PC-3 (cell line): ENCODE measurements at regions not wholly inside any gene's neighbourhood (a gene's known extent, or its start where the extent isn't known, plus 50 kb on each side); places are given as distances from the start of the nearest gene placed in this dataset.

Experiments used
- ATAC-seq: fragments of 200-7000 bp; cut with Tn5 transposase; 2 replicates; pipeline ENCODE4 v1.9.1; 2020; ENCODE audit warnings: mild to moderate bottlenecking, moderate library complexity
- BruUV-seq: library from RNA; stranded (reverse); fragments of 400-500 nt; replicated peaks from 2 replicates; lab custom pipeline; 2021; lab: Mats Ljungman, UMichigan
- CTCF ChIA-PET: fragments of 300-600 bp; sonication (Branson Sonifier 250); formaldehyde crosslinking; loops from one replicate; lab custom pipeline; 2022; ENCODE audit warnings: antibody characterized with exemption; lab: Charles Lee
- POLR2A ChIA-PET: fragments of 300-600 bp; sonication (Branson Sonifier 250); formaldehyde crosslinking; loops from one replicate; lab custom pipeline; 2022; ENCODE audit warnings: antibody characterized with exemption; ENCODE audit not compliant: unreplicated experiment; lab: Charles Lee
- DNase-seq: peaks from one replicate; pipeline ENCODE4 v3.0.0-alpha.2; 2015
- H2AFZ ChIP-seq: fragments of 300-600 bp; sonication (generic); 2 replicates; pipeline ENCODE4 v1.6.0; 2016; ENCODE audit warnings: antibody characterized with exemption, low read length
- H3F3A ChIP-seq: fragments of 300-600 bp; sonication (generic); one replicate; pipeline ENCODE4 v1.6.0; 2017; ENCODE audit warnings: antibody characterized with exemption, low read length, control low read depth, mild to moderate bottlenecking; ENCODE audit not compliant: unreplicated experiment
- H3K27ac ChIP-seq: fragments of 300-600 bp; sonication (generic); 2 replicates; pipeline ENCODE4 v1.5.1; 2016; ENCODE audit warnings: mild to moderate bottlenecking, low read length
- H3K27me3 ChIP-seq: fragments of 300-600 bp; sonication (generic); 2 replicates; pipeline ENCODE4 v1.6.1; 2016; ENCODE audit warnings: low read length, mixed read lengths
- H3K36me3 ChIP-seq: fragments of 300-600 bp; sonication (generic); 2 replicates; pipeline ENCODE4 v1.6.1; 2016; ENCODE audit warnings: low read depth, mixed run types, low read length, mixed read lengths
- H3K4me1 ChIP-seq: fragments of 300-600 bp; sonication (generic); 2 replicates; pipeline ENCODE4 v1.5.1; 2016; ENCODE audit warnings: low read length; ENCODE audit not compliant: insufficient read depth
- H3K4me2 ChIP-seq: fragments of 300-600 bp; sonication (generic); 2 replicates; pipeline ENCODE4 v1.6.0; 2016; ENCODE audit warnings: low read length
- H3K4me3 ChIP-seq: fragments of 300-600 bp; sonication (generic); 2 replicates; pipeline ENCODE4 v1.5.1; 2016; ENCODE audit warnings: mild to moderate bottlenecking, low read length, mixed read lengths
- H3K79me2 ChIP-seq: fragments of 300-600 bp; sonication (generic); 2 replicates; pipeline ENCODE4 v1.6.1; 2017; ENCODE audit warnings: low read length, mixed read lengths
- H3K9ac ChIP-seq: fragments of 300-600 bp; sonication (generic); 2 replicates; pipeline ENCODE4 v1.6.0; 2016; ENCODE audit warnings: mild to moderate bottlenecking, low read length
- H3K9me2 ChIP-seq: fragments of 300-600 bp; sonication (generic); replicated peaks from 2 replicates; pipeline ENCODE4 v1.6.1; 2016; ENCODE audit warnings: mixed run types, low read length, mixed read lengths
- H3K9me3 ChIP-seq: fragments of 300-600 bp; sonication (generic); 2 replicates; pipeline ENCODE4 v1.6.1; 2016; ENCODE audit warnings: low read length, mixed read lengths
- H4K20me1 ChIP-seq: fragments of 300-600 bp; sonication (generic); 2 replicates; pipeline ENCODE4 v1.6.1; 2016; ENCODE audit warnings: low read length, mixed read lengths
- EZH2 ChIP-seq: fragments of 300-600 bp; sonication (generic); IDR thresholded peaks from one replicate; pipeline ENCODE4 v1.6.1; 2017; ENCODE audit warnings: antibody characterized with exemption, mild to moderate bottlenecking, low read length; ENCODE audit not compliant: unreplicated experiment
- EZH2phosphoT487 ChIP-seq: fragments of 300-600 bp; sonication (generic); IDR thresholded peaks from 2 replicates; pipeline ENCODE4 v1.6.1; 2018; ENCODE audit warnings: mild to moderate bottlenecking, antibody characterized with exemption, low read length, borderline replicate concordance
- intact Hi-C: fragments of 100-400 bp; cut with micrococcal nuclease; formaldehyde crosslinking; loops from 2 replicates; pipeline ENCODE4 v1.9.0; 2023
- TF ChIP-seq, protein P1 (sequence below): fragments of 300-600 bp; sonication (generic); conservative IDR thresholded peaks from 2 replicates; pipeline ENCODE4 v1.5.1; 2017; ENCODE audit warnings: antibody characterized with exemption, low read depth, mild to moderate bottlenecking, low read length

GRCh38 chr2:59720296-59720866 lies 833.1 kb downstream of the BCL11A start:
- H3K9ac ChIP-seq: no peak overlapping the region
- ATAC-seq: no peak
- POLR2A ChIA-PET: no interaction called here
- no TSS peak for BruUV-seq
- no peaks in the 10 kb centered on the region for H4K20me1 ChIP-seq
- TF ChIP-seq EZH2phosphoT487 (no peak), EZH2 (no peak)
- TF ChIP-seq, protein P1, sequence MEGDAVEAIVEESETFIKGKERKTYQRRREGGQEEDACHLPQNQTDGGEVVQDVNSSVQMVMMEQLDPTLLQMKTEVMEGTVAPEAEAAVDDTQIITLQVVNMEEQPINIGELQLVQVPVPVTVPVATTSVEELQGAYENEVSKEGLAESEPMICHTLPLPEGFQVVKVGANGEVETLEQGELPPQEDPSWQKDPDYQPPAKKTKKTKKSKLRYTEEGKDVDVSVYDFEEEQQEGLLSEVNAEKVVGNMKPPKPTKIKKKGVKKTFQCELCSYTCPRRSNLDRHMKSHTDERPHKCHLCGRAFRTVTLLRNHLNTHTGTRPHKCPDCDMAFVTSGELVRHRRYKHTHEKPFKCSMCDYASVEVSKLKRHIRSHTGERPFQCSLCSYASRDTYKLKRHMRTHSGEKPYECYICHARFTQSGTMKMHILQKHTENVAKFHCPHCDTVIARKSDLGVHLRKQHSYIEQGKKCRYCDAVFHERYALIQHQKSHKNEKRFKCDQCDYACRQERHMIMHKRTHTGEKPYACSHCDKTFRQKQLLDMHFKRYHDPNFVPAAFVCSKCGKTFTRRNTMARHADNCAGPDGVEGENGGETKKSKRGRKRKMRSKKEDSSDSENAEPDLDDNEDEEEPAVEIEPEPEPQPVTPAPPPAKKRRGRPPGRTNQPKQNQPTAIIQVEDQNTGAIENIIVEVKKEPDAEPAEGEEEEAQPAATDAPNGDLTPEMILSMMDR: no peak
- CTCF ChIA-PET: no interaction called here
- no peak for DNase-seq
- H3K4me1 ChIP-seq: no peaks in the 10 kb centered on the region
- H3K79me2 ChIP-seq: no peaks in the 10 kb centered on the region
- H3K4me2 ChIP-seq: no peak overlapping the region
- H3F3A ChIP-seq: no peaks in the 10 kb centered on the region
- no peaks in the 10 kb centered on the region for H3K9me2 ChIP-seq
- no peaks in the 10 kb centered on the region for H3K9me3 ChIP-seq
- H3K36me3 ChIP-seq: no peaks in the 10 kb centered on the region
- no peak overlapping the region for H3K4me3 ChIP-seq
- intact Hi-C loops: no loop called here
- H2AFZ ChIP-seq: no peak overlapping the region
- H3K27ac ChIP-seq: no peak overlapping the region
- peaks cover 15% of the 10 kb centered on the region for H3K27me3 ChIP-seq

- DNase-seq (no peak), ATAC-seq (no peak)
- intact Hi-C loops: no loop called here
- no peaks in the 10 kb centered on the region for H3K27me3 ChIP-seq
- H3F3A ChIP-seq: no peaks in the 10 kb centered on the region
- H3K36me3 ChIP-seq: no peaks in the 10 kb centered on the region
- H3K4me1 ChIP-seq: no peaks in the 10 kb centered on the region
- no peaks in the 10 kb centered on the region for H3K9me2 ChIP-seq
- H3K27ac ChIP-seq: no peak overlapping the region
- no TSS peak for BruUV-seq
- TF ChIP-seq EZH2 (no peak), EZH2phosphoT487 (no peak)
- TF ChIP-seq, protein P1: no peak
- no peak overlapping the region for H3K4me2 ChIP-seq
- H2AFZ ChIP-seq: no peak overlapping the region
- POLR2A ChIA-PET: no interaction called here
- no peak overlapping the region for H3K9ac ChIP-seq
- no peaks in the 10 kb centered on the region for H3K79me2 ChIP-seq
- H4K20me1 ChIP-seq: no peaks in the 10 kb centered on the region
- CTCF ChIA-PET: no interaction called here
- no peak overlapping the region for H3K4me3 ChIP-seq
- no peaks in the 10 kb centered on the region for H3K9me3 ChIP-seq
Measured at GRCh38 chr2:59713577-59713976, 839.9 kb downstream of the BCL11A start.

GRCh38 chr2:59711121-59711520 lies 842.3 kb downstream of the BCL11A start:
- H3K36me3 ChIP-seq: no peaks in the 10 kb centered on the region
- H3K4me2 ChIP-seq: no peak overlapping the region
- H3K9me2 ChIP-seq: no peaks in the 10 kb centered on the region
- no peak overlapping the region for H3K9ac ChIP-seq
- DNase-seq (no peak), ATAC-seq (no peak)
- H4K20me1 ChIP-seq: no peaks in the 10 kb centered on the region
- no peak overlapping the region for H3K4me3 ChIP-seq
- no peaks in the 10 kb centered on the region for H3K9me3 ChIP-seq
- no peaks in the 10 kb centered on the region for H3K27me3 ChIP-seq
- BruUV-seq: no TSS peak
- no peak overlapping the region for H2AFZ ChIP-seq
- no peaks in the 10 kb centered on the region for H3F3A ChIP-seq
- intact Hi-C loops: no loop called here
- H3K27ac ChIP-seq: no peak overlapping the region
- H3K4me1 ChIP-seq: no peaks in the 10 kb centered on the region
- ChIA-PET CTCF (no interaction called here), POLR2A (no interaction called here)
- H3K79me2 ChIP-seq: no peaks in the 10 kb centered on the region
- TF ChIP-seq EZH2 (no peak), EZH2phosphoT487 (no peak)
- TF ChIP-seq, protein P1: no peak
